ENCODE measurements at regions not wholly inside any gene's neighbourhood (a gene's known extent, or its start where the extent isn't known, plus 50 kb on each side); places are given as distances from the start of the nearest gene placed in this dataset.

- WGBS (ENCODE audit: low lambda C conversion rate), result 17% methylated on average over 2 of the region's 2 CpGs
- no peaks in the 10 kb centered on the region for H3F3A ChIP-seq (replicated peaks; ENCODE audit: insufficient read depth)
- H3K4me3 ChIP-seq (ENCODE audit: low read depth in 2 of 2, low read length in 1 of 2), result no peak overlapping the region
- H4K20me1 ChIP-seq (ENCODE audit: insufficient read depth), result no peaks in the 10 kb centered on the region
- H3K9ac ChIP-seq, result no peak overlapping the region
- no peaks in the 10 kb centered on the region for H3K36me3 ChIP-seq (replicated peaks in 1 of 2; ENCODE audit: control insufficient read depth in 1 of 2, insufficient read depth in 2 of 2, low read length in 1 of 2)
- H3K27ac ChIP-seq (ENCODE audit: low read depth in 2 of 2, low read length in 1 of 2), result no peak overlapping the region
- no peaks in the 10 kb centered on the region for H3K27me3 ChIP-seq (ENCODE audit: insufficient read depth)
- TF ChIP-seq USF2 (IDR thresholded peaks at IDR 0.05; ENCODE audit: borderline replicate concordance, low read depth, low read length) (no peak), MAX (IDR thresholded peaks at IDR 0.05; ENCODE audit: low read depth) (no peak), EP300 (IDR thresholded peaks at IDR 0.05; ENCODE audit: borderline replicate concordance in 1 of 2, low read depth in 1 of 2, low read length in 1 of 2) (no peak), REST (IDR thresholded peaks at IDR 0.05; ENCODE audit: low read depth, low read length) (no peak), NFIC (IDR thresholded peaks at IDR 0.05; ENCODE audit: borderline replicate concordance) (no peak), USF1 (IDR thresholded peaks at IDR 0.05; ENCODE audit: borderline replicate concordance, low read depth) (no peak), FOXM1 (IDR thresholded peaks at IDR 0.05; ENCODE audit: low read depth) (no peak), POLR2AphosphoS5 (IDR thresholded peaks at IDR 0.05; ENCODE audit: low read depth, low read length) (no peak), TEAD4 (IDR thresholded peaks at IDR 0.05; ENCODE audit: borderline replicate concordance, insufficient read depth) (no peak), TCF12 (IDR thresholded peaks at IDR 0.05) (no peak), MXI1 (IDR thresholded peaks at IDR 0.05; ENCODE audit: low read depth, low read length) (no peak), FOXJ3 (CRISPR knock-in tag; IDR thresholded peaks at IDR 0.05) (no peak), MEF2A (IDR thresholded peaks at IDR 0.05; ENCODE audit: borderline replicate concordance, low read depth) (no peak), RXRA (IDR thresholded peaks at IDR 0.05; ENCODE audit: borderline replicate concordance, low read depth) (no peak), YY1 (IDR thresholded peaks at IDR 0.05; ENCODE audit: low read depth) (no peak)
- H3K9me3 ChIP-seq, result no peaks in the 10 kb centered on the region
- no peaks in the 10 kb centered on the region for H3K79me2 ChIP-seq (ENCODE audit: insufficient read depth)
- CTCF ChIA-PET, result no interaction called here
- no peak overlapping the region for H2AFZ ChIP-seq (ENCODE audit: low read depth)
- POLR2A ChIA-PET, result no interaction called here
- no peak for DNase-seq
- H3K4me1 ChIP-seq (ENCODE audit: control insufficient read depth in 1 of 2, insufficient read depth in 2 of 2, low read depth in 1 of 2, low read length in 1 of 2), result no peaks in the 10 kb centered on the region
- H3K9me2 ChIP-seq, result no peaks in the 10 kb centered on the region
- H3K4me2 ChIP-seq, result no peak overlapping the region
Observed at GRCh38 chr5:28726815-28727214, 1688.4 kb upstream of the CDH9 start.

Data from SK-N-SH (cell line).